Kidney (tissue), 13 donors: ENCODE measurements at regions not wholly inside any gene's neighbourhood (a gene's known extent, or its start where the extent isn't known, plus 50 kb on each side); places are given as distances from the start of the nearest gene placed in this dataset.
A peak's percentile ranks its signal among the peaks of the same experiment; 100 is the strongest.

Experiments used
- DNase-seq, 5 donors: peaks; one replicate each; pipeline ENCODE4 v3.0.0-alpha.2; 2013 to 2020
- FAIRE-seq: peaks from 2 replicates; lab custom pipeline; 2012; peaks lifted over from hg19 to GRCh38; lab: Jason Lieb, UNC
- H3K27ac ChIP-seq, 2 donors: one replicate each; pipeline ENCODE4 v1.7.0; 2013; ENCODE audit warnings: low read depth in 2 of 2, low read length in 2 of 2, inconsistent platforms in 1 of 2
- H3K27me3 ChIP-seq: one replicate; pipeline ENCODE4 v1.7.1; 2013; ENCODE audit warnings: low read length, inconsistent platforms; ENCODE audit not compliant: control insufficient read depth, insufficient read depth
- H3K36me3 ChIP-seq, 3 donors: one replicate each; pipeline versions ENCODE4 v1.7.0 to v1.7.1; 2013; ENCODE audit warnings: low read length in 3 of 3, control low read depth in 1 of 3, inconsistent platforms in 1 of 3; ENCODE audit not compliant: insufficient read depth in 3 of 3, control insufficient read depth in 2 of 3
- H3K4me1 ChIP-seq, 3 donors: one replicate each; pipeline versions ENCODE4 v1.7.0 to v1.7.1; 2013; ENCODE audit warnings: low read length in 3 of 3, inconsistent platforms in 1 of 3, low read depth in 1 of 3; ENCODE audit not compliant: control insufficient read depth in 2 of 3, insufficient read depth in 2 of 3
- H3K4me3 ChIP-seq, 3 donors: one replicate each; pipeline versions ENCODE4 v1.7.0 to v1.8.1; 2013; ENCODE audit warnings: low read length in 3 of 3, control low read depth in 1 of 3, inconsistent platforms in 1 of 3
- H3K9ac ChIP-seq, 3 donors: one replicate each; pipeline versions ENCODE4 v1.7.0 to v1.7.1; 2013; ENCODE audit warnings: low read length in 3 of 3, control low read depth in 1 of 3, inconsistent platforms in 1 of 3
- H3K9me3 ChIP-seq, 3 donors: one replicate each; pipeline versions ENCODE4 v1.7.0 to v1.7.1; 2013; ENCODE audit warnings: low read length in 3 of 3, control low read depth in 1 of 3, inconsistent platforms in 1 of 3; ENCODE audit not compliant: control insufficient read depth in 2 of 3, insufficient read depth in 1 of 3
- CTCF ChIP-seq: IDR thresholded peaks from 3 replicates; pipeline ENCODE4 v1.5.1; 2012; ENCODE audit warnings: mild to moderate bottlenecking, moderate library complexity, borderline replicate concordance; ENCODE audit not compliant: insufficient read depth; ENCODE audit errors: extremely low read depth
- intact Hi-C: fragments of 100-400 bp; cut with DNase I; formaldehyde crosslinking; loops from one replicate; pipeline ENCODE4 v1.11.1; 2022
- donor health status: control.
- donor health status: control.
- donor health status: control.
- donor health status: control.
- donor health status: control.
- donor health status: DM: yes; HTN: yes; CAD: no.
- donor health status: Normal renal cell carcinoma (clear cell type).

DNA sequence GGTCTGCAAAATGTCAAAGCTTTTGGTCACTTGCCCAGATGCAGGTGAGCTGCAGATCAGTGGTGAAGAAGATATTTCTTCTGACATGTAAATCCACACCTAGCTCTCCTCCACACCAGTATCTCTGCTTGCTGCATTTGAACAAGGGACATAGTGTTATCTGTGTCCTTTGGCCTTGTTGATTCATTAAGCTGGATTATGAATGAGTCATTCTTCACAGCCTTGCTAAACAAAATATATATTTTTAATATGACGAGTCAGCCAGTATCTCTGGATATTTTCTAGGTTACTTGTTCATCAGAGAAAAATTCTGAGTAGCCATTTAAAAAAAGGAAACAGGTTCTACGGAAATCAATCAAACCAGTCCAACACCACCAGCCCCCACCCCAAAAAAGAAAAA is 190.6 kb upstream of the ADAMTS9 start:
- DNase-seq = no peak
- peak; percentile 32 for FAIRE-seq
- H3K9ac ChIP-seq = no peak overlapping the region
- no peak overlapping the region for H3K4me3 ChIP-seq
- H3K4me1 ChIP-seq = no peaks in the 10 kb centered on the region
- intact Hi-C loops = no loop called here
- H3K9me3 ChIP-seq = no peaks in the 10 kb centered on the region
- no peak for TF ChIP-seq CTCF
- H3K27me3 ChIP-seq = no peaks in the 10 kb centered on the region
- no peak overlapping the region for H3K27ac ChIP-seq
- H3K36me3 ChIP-seq = peaks cover 0 to 5% (median 0%) of the 10 kb centered on the region in 3 donors

GRCh38 chr3:64873400-64873799 is 185.6 kb upstream of the ADAMTS9 start:
- no peak for FAIRE-seq
- intact Hi-C loops = no loop called here
- Histone ChIP-seq H3K9me3 (no peaks in the 10 kb centered on the region), H3K27ac (no peak overlapping the region), H3K27me3 (no peaks in the 10 kb centered on the region), H3K4me3 (no peak overlapping the region), H3K36me3 (peaks cover 0 to 5% (median 0%) of the 10 kb centered on the region in 3 donors), H3K9ac (no peak overlapping the region), H3K4me1 (peaks cover 0 to 4% (median 0%) of the 10 kb centered on the region in 3 donors)
- no peak for DNase-seq
- TF ChIP-seq CTCF = no peak

GRCh38 chr3:64872345-64872744 is 184.5 kb upstream of the ADAMTS9 start:
- no peak for TF ChIP-seq CTCF
- H3K4me1 ChIP-seq = peaks cover 0 to 4% (median under 1%) of the 10 kb centered on the region in 3 donors
- FAIRE-seq (no peak), DNase-seq (no peak)
- no peak overlapping the region for H3K4me3 ChIP-seq
- H3K9me3 ChIP-seq = no peaks in the 10 kb centered on the region
- no peak overlapping the region for H3K9ac ChIP-seq
- H3K27ac ChIP-seq = no peak overlapping the region
- intact Hi-C loops = no loop called here
- peaks cover 0 to 5% (median 0%) of the 10 kb centered on the region in 3 donors for H3K36me3 ChIP-seq
- no peaks in the 10 kb centered on the region for H3K27me3 ChIP-seq

GRCh38 chr3:64871834-64872249 is 184.0 kb upstream of the ADAMTS9 start:
- no peak for TF ChIP-seq CTCF
- Histone ChIP-seq H3K27me3 (no peaks in the 10 kb centered on the region), H3K4me1 (peaks cover 0 to 4% (median 4%) of the 10 kb centered on the region in 3 donors), H3K36me3 (peaks cover 0 to 5% (median 0%) of the 10 kb centered on the region in 3 donors), H3K9ac (no peak overlapping the region), H3K9me3 (no peaks in the 10 kb centered on the region), H3K27ac (no peak overlapping the region), H3K4me3 (no peak overlapping the region)
- intact Hi-C loops = no loop called here
- FAIRE-seq (no peak), DNase-seq (no peak)
